ENCODE measurements at regions not wholly inside any gene's neighbourhood (a gene's known extent, or its start where the extent isn't known, plus 50 kb on each side); places are given as distances from the start of the nearest gene placed in this dataset.
"Not testable (repeated sequence)": the region's sequence is repeated elsewhere in the genome, so short reads cannot be mapped to it uniquely, and the experiment has no call there.

- Histone ChIP-seq H3K4me1 (no peaks in the 10 kb centered on the region), H3K27me3 (no peaks in the 10 kb centered on the region), H3K36me3 (no peaks in the 10 kb centered on the region), H3K27ac (no peak overlapping the region), H3K9me3 (no peaks in the 10 kb centered on the region), H3K4me3 (no peak overlapping the region)
- TF ChIP-seq POLR2AphosphoS5 (IDR thresholded peaks at IDR 0.05) (no peak), POLR2A (IDR thresholded peaks at IDR 0.05) (no peak), EP300 (IDR thresholded peaks at IDR 0.05) (no peak)
- TF ChIP-seq, protein P1, sequence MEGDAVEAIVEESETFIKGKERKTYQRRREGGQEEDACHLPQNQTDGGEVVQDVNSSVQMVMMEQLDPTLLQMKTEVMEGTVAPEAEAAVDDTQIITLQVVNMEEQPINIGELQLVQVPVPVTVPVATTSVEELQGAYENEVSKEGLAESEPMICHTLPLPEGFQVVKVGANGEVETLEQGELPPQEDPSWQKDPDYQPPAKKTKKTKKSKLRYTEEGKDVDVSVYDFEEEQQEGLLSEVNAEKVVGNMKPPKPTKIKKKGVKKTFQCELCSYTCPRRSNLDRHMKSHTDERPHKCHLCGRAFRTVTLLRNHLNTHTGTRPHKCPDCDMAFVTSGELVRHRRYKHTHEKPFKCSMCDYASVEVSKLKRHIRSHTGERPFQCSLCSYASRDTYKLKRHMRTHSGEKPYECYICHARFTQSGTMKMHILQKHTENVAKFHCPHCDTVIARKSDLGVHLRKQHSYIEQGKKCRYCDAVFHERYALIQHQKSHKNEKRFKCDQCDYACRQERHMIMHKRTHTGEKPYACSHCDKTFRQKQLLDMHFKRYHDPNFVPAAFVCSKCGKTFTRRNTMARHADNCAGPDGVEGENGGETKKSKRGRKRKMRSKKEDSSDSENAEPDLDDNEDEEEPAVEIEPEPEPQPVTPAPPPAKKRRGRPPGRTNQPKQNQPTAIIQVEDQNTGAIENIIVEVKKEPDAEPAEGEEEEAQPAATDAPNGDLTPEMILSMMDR (IDR thresholded peaks at IDR 0.05), result no peak
- WGBS, result 81% methylated on average over 1 of the region's 1 CpG
- DNase-seq (ENCODE audit: low spot score in 2 of 2), result no peak
These were observed 127.1 kb upstream of the FHIT start for GRCh38 chr3:61378311-61378710.

DNA sequence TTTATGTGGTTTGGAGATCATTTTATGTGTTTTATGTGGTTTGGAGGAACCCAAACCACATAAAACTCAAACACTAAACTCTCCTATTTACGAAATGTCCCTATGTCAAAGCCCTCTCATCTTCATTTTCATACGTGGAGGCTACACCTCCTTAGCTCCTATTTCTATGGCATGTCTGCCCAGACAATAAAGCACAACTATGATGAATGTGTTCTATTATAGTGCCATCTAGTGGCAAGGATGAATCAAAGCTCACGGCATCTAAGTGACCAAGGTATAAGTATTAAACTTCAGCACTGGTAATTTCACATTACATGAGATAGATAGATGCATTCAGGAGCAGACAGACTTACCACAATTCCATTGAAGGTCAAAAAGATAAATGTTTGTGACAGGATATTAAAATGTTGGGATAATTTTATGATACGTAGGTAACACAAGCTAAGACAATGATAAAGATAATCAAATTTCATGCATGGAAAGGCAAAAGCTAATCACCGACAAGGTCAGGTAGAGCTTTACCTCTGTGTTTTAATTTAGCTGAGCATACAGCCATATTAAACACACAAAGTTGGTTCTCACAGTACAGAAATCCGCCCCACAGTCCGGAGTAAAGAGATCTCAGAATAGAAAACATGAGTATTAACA, 130.6 kb upstream of the FHIT start:
- no peaks in the 10 kb centered on the region for H3K4me1 ChIP-seq
- H3K27ac ChIP-seq, result no peak overlapping the region
- H3K36me3 ChIP-seq, result no peaks in the 10 kb centered on the region
- no peaks in the 10 kb centered on the region for H3K27me3 ChIP-seq
- 72% methylated on average over 7 of the region's 7 CpGs for WGBS
- H3K9me3 ChIP-seq, result no peaks in the 10 kb centered on the region
- no peak for DNase-seq (ENCODE audit: low spot score in 2 of 2)
- TF ChIP-seq, protein P1 (IDR thresholded peaks at IDR 0.05), result peak; percentile 7 to 54
- TF ChIP-seq EP300 (IDR thresholded peaks at IDR 0.05) (no peak), POLR2A (IDR thresholded peaks at IDR 0.05) (no peak), POLR2AphosphoS5 (IDR thresholded peaks at IDR 0.05) (no peak)
- no peak overlapping the region for H3K4me3 ChIP-seq

- H3K27ac ChIP-seq, result no peak overlapping the region
- H3K36me3 ChIP-seq, result no peaks in the 10 kb centered on the region
- H3K9me3 ChIP-seq, result no peaks in the 10 kb centered on the region
- H3K4me1 ChIP-seq, result no peaks in the 10 kb centered on the region
- H3K27me3 ChIP-seq, result no peaks in the 10 kb centered on the region
- no peak overlapping the region for H3K4me3 ChIP-seq
- TF ChIP-seq POLR2A (IDR thresholded peaks at IDR 0.05) (no peak), POLR2AphosphoS5 (IDR thresholded peaks at IDR 0.05) (no peak), EP300 (IDR thresholded peaks at IDR 0.05) (no peak)
- TF ChIP-seq, protein P1 (IDR thresholded peaks at IDR 0.05), result no peak
- DNase-seq (ENCODE audit: low spot score in 2 of 2), result no peak
- WGBS, result 55% methylated on average over 3 of the region's 3 CpGs
These were observed 136.6 kb upstream of the FHIT start for GRCh38 chr3:61387817-61388216.

DNA sequence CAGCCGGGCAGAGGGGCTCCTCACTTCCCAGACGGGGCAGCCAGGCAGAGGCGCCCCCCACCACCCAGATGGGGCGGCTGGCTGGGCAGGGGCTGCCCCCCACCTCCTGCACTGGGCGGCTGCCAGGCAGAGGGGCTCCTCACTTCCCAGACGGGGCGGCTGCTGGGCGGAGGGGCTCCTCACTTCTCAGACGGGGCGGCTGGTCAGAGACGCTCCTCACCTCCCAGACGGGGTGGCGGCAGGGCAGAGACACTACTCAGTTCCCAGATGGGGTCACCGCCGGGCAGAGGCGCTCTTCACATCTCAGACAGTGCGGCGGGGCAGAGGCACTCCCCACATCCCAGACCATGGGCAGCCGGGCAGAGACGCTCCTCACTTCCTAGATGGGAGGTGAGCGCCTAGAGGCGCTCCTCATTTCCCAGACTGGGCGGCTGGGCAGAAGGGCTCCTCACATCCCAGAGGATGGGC, 142.3 kb upstream of the FHIT start:
- not testable (repeated sequence) for H3K4me3 ChIP-seq; H3K9me3 ChIP-seq; H3K27me3 ChIP-seq; H3K27ac ChIP-seq; H3K4me1 ChIP-seq; H3K36me3 ChIP-seq; DNase-seq (ENCODE audit: low spot score in 2 of 2)
- WGBS, result 96% methylated on average over 14 of the region's 23 CpGs

DNA sequence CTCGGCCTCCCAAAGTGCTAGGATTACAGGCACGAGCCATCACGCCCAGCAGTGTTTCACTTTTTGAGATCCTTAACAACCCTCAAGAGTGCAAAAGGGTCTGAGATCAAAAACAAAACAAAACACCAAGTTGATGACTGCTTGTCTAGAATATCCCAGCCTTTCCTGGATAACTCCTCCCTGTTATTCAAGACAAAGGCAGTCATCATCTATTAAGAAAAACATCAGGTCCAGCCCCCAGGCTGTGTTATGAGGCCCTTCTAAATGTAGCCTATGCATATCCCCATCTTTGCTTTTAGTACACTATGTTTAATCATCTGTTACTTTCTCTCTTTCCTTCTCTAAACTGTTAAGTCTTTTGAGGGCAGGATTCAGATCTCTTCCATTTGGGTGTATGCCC, 150.1 kb upstream of the FHIT start:
- Histone ChIP-seq H3K36me3 (no peaks in the 10 kb centered on the region), H3K27ac (no peak overlapping the region), H3K27me3 (no peaks in the 10 kb centered on the region), H3K4me3 (no peak overlapping the region), H3K9me3 (no peaks in the 10 kb centered on the region), H3K4me1 (no peaks in the 10 kb centered on the region)
- no peak for TF ChIP-seq POLR2AphosphoS5 (IDR thresholded peaks at IDR 0.05)
- TF ChIP-seq, protein P1 (IDR thresholded peaks at IDR 0.05), result no peak
- TF ChIP-seq EP300 (IDR thresholded peaks at IDR 0.05), result no peak
- no peak for TF ChIP-seq POLR2A (IDR thresholded peaks at IDR 0.05)
- 53% methylated on average over 3 of the region's 3 CpGs for WGBS
- no peak for DNase-seq (ENCODE audit: low spot score in 2 of 2)

DNA sequence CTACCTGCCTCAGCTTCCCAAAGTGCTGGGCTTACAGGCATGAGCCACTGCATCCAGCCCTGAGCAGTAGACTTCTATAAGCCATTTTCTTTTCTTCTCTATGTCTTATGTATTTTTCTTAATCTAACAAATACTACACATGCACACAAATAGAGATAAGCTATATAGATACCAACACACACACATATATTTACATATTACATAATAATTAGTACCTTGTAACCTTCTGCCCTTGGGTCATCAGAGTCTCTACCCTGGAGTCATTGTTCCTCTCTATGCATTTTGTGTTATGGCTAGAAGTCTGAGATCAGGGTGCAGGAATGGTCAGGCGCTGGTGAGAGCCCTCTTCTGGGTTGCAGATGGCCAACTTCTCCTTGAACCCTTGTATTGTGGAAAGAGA, 154.0 kb upstream of the PTPRG start:
- Histone ChIP-seq H3K9me3 (no peaks in the 10 kb centered on the region), H3K4me3 (no peak overlapping the region), H3K27ac (no peak overlapping the region), H3K27me3 (no peaks in the 10 kb centered on the region), H3K4me1 (no peaks in the 10 kb centered on the region), H3K36me3 (no peaks in the 10 kb centered on the region)
- 96% methylated on average over 1 of the region's 1 CpG for WGBS
- DNase-seq (ENCODE audit: low spot score in 2 of 2), result no peak
- TF ChIP-seq, protein P1 (IDR thresholded peaks at IDR 0.05), result no peak
- TF ChIP-seq EP300 (IDR thresholded peaks at IDR 0.05) (no peak), POLR2A (IDR thresholded peaks at IDR 0.05) (no peak), POLR2AphosphoS5 (IDR thresholded peaks at IDR 0.05) (no peak)
